NCI-H2171 treated with DMSO at 0.1 percent for 48 hours (cell line): ENCODE measurements at regions not wholly inside any gene's neighbourhood (a gene's known extent, or its start where the extent isn't known, plus 50 kb on each side); places are given as distances from the start of the nearest gene placed in this dataset.
"Not testable (repeated sequence)": the region's sequence is repeated elsewhere in the genome, so short reads cannot be mapped to it uniquely, and the experiment has no call there.

Experiments used
- DNase-seq: peaks from one replicate; lab custom pipeline; 2025; lab: John Stamatoyannopoulos, UW

DNA sequence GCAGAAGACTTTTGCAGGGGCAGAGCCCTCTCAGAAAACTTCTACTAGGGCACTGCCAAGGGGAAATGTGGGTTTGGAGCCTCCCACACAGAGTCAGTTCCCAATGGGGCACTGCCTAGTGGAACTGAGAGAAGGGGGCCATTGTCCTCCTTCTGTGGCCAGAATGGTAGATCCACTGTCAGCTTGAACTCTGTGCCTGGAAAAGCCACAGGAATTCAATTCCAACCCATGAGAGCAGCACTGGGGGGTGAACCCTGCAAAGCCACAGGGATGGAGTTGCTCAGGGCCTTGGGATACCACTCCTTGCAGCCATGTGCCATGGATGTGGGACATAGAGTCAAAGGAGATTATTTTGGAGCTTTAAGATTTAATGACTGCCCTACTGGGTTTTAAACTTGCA lies 262.2 kb upstream of the SEMA3C start:
- no peak for DNase-seq

DNA sequence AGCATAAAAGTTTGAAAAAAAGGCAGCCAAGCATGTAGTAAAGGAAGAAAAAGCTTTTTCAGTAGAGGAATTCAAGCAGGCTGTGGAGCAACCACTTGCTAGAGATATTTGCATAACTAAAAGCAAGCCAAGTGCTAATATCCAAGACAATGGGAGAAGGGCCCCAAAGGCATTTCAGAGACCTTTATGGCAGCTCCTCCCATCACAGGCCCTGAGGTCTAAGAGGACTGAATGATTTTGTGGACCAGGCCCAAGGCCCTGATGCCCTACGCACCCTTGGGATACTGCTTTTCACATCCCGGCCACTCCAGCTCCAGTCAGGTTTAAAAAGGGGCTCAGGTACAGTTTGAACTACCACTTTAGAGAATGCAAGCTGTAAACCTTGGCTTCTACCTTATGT lies 261.7 kb upstream of the SEMA3C start:
- no peak for DNase-seq

DNA sequence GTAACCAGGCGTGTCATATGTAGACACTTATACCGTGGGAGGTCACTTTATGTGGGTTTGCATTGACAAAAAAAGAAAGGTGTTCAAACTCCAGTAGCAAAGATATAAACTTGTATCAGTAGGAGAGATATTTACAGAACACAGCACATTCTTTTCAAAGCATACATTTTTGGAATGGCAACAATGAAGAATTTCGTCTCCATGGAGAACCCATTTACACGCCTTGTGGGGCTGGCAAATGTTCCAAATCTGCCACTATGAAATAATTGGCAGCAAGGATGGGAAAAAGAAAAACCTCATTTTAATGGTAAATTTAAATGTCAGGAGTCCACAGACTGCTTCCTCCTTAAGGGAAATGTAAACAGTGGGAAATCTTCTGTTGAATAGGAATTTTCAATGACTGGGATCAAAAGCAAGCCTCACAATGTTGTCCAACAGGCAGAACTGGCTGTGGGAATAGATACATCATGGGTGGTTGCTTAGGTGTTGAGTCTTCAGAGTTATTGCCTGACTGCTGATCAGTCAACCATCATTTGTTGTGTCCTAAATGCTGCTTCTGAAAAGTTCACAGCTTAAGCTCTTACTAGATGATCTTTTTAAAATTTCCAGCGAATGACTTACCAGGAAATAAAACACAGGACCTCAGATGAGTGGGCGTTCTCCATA lies 256.6 kb upstream of the SEMA3C start:
- no peak for DNase-seq

DNA sequence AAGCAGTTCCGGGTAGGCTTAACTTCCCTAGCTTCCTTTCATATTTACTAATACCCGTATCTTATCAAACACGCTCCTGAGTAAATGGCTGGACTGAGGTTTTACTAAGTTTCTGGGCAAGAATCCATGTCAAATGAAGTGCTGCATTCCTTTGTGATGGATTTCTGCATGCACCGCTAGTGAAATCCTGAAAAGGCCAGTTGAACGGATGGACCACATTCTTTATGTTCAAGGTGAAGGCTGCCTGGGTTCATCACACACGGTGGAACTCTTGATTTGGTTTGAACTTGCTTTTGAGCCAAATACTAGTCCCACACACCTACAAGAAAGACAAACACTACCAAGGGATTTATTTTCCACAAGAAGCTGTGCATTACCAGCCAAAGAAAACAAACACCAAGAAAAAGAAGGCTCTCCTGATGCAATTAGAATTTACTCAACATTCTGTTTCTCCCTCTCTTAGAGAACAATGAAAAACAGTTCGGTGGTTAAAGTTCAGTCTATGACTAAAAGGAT lies 255.0 kb upstream of the SEMA3C start:
- no peak for DNase-seq

DNA sequence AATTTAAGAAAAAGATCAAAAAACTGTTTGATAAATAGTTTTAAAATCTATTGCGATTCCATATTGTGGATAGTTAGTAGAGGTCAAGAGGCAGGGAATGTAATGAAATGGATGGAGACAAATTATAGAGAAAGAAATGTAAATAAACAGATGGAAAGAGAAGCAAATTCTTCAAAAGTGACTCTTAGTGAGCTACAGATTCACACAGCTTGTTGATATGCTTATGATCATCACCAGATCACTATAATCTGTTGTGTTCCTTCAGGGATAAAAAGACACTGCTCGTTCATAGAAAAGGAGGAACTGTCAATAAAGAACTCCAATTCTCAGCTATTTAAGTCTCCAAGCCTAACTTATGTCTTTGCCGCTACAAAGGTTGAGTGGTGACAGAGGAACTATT lies 251.4 kb upstream of the SEMA3C start:
- no peak for DNase-seq

DNA sequence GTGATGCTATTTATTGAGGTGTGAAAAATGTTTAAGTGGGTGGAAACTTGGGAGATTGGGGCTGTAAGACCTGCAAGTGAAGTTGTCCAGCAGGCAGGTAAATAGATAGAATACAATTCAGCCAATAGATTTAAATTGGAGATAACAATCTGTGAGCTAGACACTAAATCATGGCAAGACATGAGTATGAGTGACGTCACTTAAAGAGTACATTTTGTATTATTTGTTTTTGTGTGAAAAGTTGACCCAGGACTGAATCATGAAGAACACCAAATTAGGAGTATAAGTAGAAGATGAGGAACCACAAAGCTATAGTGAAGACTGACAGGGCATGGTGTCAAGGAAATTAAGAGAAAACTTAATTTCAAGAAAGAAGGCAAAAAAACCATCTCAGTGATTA lies 249.1 kb upstream of the SEMA3C start:
- no peak for DNase-seq

DNA sequence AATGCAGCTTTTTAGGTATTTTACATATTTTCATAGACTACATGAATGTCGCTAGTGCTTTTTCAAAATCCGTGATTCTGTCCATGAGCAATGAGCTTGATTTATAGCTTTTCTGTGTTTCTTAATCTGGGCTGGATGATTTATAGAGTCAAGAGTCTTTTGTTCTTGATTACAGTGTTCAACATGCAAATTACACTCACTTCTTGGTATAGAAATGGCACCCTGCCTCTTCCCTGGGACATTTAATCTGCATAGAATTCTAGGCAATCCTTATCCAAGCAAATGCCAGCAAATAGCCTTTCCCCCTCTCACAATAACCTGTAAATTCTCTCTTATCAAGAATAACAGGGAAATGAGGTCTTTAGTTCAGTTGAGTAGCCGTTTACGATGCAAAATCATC lies 246.2 kb upstream of the SEMA3C start:
- DNase-seq, result no peak

DNA sequence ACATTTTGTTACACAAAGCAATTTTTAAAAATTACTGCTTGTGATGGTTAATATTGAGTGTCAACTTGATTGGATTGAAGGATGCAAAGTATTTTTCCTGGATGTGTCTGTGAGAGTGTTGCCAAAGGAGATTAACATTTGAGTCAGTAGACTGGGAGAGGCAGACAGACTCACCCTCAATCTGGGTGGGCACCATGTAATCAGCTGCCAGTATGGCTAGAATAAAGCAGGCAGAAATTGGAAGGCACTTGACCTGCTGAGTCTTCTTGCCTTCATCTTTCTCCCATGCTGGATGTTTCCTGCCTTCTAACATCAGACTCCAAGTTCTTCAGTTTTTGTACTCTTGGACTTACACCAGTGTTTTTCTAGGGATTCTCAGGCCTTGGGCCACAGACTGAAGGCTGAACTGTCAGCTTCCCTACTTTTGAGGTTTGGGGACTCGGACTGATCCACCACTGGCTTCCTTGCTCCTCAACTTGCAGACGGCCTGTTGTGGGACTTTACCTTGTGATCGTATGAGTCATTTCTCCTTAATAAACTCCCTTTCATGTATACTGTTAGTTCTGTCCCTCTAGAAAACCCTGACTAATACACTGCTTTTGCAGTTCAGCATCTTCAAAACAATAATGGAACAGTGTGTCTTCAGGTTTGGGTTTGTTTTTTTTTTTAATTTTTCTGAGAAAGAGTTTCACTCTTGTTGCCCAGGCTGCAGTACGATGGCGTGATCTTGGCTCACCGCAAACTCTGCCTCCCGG lies 244.1 kb upstream of the SEMA3C start:
- no peak for DNase-seq

DNA sequence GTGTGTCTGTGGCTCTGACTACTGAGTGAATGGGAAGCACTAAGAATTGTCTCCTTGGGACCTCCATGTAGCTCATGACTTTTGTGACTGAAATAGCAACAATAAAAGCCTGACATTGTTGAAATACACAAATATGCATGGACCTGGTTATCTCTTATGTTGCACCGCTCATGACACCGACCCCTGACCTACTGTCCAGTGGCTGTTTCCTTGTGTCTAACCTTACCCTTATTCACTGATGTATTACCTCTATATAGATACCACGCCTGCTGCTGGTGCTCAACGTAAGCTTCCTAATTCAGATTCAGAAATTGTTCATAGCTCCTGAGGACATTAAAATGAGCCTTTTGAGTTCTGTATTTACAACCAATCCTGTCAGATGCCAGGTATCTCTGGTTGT lies 243.4 kb upstream of the SEMA3C start:
- DNase-seq, result no peak

DNA sequence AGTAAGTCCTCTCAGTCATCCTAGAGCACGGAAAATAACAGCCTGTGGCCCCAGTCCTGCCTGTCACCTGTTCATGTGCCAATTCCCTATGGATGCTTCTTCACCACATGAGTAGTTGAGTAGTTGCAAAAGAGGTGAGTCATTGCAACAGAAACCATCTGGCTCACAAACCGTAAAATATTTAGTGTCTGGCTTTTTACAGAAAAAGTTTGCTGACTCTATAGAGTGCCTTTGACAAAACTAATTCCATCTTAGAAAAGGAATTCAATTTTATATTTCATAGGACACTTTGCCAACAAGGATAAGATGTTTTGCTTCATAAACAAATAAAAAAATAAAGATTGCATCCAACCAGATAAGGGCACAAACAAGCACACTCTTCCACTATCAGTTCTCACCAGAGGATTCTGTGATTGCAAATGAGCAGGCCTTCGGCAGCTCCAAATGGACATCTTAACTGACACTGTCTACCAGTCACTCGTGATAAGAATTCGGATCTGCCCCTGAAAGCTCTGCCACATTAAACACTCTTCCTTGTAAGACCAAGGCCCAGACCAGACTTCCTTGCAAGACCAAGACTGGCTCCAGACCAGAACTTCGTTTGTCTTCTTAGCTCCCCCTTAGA lies 242.7 kb upstream of the SEMA3C start:
- peak; percentile 99 for DNase-seq

DNA sequence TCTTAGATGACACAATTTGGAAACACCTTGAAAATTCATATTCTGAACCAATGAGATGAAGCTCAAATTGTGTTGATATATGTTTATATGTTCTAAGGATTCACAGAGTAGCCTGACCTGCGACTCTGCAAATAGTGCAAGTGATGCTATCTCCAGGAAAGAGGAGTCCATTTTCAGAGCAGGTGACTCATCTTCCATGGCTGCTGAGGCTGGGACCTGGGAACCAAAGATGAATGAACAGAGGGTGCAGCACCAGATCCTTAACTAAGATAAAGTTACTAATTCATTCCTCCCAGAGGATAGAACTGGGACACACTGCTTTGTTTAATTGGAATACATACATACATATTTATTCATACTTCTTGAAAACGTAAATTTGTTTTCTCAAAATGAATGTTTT lies 240.6 kb upstream of the SEMA3C start:
- peak; percentile 38 for DNase-seq

DNA sequence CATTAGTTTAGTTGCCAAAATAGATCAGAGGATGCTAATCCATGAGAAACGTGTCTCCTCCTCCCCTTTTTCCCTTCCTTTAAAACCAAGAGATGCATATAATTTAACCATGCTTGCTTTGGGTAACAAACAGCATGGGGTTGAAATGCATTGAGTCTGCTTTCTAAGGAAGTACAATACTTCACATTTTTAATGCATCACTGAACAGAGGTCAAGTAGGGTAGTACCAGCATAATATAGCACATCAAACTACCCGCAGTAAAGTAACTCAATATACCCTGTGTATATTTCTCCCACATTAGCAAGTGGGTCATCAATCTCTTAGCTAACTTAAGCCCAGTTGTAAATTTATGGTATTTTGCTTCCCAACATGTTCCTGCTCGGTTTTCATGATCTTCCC lies 239.3 kb upstream of the SEMA3C start:
- peak; percentile 78 for DNase-seq

DNA sequence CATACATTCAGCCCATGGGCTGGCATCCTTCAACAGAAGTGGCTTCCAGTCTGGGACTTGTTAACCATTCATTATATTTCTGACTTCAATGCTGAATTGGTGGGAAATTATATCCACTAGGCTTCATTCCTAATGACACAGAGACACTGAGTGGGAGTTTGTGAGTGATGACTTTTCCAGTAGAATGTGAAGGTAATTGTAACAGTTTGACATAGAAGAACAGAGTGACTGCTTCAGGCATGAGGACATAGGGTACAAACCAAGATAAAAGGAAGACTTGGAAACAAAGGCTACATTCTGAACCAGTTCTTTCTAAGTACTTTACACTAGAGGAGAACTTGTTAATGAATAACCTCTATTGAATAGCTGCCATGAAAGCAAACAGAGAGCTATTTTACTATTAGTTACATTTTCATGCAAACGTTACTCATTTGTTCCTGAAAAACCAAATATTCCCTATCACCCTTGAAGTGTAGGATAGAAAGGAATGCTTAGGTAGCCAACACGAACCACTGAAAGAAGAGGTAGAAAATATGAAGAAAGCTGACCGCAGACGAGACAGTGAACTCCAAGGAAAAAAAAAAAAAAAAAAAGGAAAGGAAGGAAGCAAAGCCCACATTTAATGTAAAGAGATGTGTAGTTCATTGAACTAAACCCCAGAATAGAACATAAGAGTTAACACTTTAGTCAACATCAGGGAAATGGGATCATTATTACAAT lies 237.0 kb upstream of the SEMA3C start:
- no peak for DNase-seq

DNA sequence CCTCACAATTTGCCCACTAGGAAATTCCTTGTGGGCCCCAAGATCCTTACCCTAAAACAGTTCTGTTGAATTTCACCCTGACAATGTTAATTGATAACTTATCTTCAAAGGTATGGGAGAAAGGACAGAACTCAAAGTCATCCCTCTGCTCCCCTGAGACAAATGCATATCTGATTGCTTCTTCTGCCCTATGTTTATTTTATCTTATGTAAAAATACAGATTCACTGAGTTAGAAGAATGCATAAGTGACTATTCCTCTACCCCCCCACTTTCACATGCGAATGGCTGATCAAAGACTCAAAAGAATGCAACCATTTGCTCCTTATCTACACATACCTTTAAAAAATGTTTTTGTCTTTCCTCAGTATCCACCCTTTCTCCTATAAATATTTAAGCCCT lies 235.7 kb upstream of the SEMA3C start:
- DNase-seq, result no peak

DNA sequence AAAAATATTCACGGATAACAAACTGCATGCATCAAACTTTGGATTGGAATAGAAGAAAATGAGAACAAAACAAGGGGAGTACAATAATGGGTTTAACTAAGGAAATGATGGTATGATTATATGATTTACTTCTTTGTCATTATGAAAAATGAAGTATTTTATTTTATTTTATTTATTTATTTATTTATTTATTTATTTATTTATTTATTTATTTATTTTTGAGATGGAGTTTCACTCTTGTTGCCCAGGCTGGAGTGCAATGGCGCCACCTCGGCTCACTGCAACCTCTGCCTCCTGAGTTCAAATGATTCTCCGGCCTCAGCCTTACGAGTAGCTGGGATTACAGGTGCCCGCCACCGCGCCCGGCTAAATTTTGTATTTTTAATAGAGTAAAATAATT lies 234.1 kb upstream of the SEMA3C start:
- DNase-seq, result not testable (repeated sequence)

DNA sequence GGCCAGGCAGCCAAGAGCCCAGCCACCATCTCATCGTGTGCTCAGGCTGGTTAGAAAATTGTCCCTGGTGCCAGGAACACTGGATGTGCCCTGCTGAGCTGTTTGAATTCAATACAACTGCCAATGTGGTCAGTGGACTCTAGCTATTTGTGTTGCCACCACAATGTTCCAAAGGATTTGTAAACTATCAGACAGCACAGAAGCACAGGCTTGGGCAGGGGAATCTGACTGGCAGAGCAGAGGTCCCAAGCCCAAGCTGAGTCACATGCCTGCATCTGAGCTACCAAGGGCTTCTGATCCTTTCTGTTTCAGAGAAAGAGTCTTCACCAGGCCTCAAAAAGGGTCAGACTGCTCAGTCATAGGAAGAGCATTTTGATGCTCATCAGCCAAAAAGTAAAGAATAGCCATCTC lies 232.1 kb upstream of the SEMA3C start:
- no peak for DNase-seq

DNA sequence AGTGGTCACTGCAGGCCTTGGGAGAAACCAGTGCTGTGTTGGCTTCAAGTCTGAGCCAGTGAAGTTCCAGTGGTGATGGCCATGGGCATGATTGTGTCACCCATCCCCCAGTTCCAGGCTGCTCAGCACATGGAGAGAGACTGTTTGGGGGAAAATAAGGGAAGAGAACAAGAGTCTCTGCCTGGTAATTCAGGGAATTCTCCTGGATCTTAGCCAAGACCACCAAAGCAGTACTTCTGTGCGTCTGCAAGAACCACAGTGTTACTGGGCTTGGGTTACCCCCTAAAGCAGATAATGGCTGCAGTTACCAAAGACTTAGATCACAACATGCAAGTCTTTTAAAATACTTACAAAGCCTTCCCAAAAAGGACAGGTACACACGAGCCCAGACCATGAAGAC lies 225.0 kb upstream of the SEMA3C start:
- DNase-seq, result no peak

DNA sequence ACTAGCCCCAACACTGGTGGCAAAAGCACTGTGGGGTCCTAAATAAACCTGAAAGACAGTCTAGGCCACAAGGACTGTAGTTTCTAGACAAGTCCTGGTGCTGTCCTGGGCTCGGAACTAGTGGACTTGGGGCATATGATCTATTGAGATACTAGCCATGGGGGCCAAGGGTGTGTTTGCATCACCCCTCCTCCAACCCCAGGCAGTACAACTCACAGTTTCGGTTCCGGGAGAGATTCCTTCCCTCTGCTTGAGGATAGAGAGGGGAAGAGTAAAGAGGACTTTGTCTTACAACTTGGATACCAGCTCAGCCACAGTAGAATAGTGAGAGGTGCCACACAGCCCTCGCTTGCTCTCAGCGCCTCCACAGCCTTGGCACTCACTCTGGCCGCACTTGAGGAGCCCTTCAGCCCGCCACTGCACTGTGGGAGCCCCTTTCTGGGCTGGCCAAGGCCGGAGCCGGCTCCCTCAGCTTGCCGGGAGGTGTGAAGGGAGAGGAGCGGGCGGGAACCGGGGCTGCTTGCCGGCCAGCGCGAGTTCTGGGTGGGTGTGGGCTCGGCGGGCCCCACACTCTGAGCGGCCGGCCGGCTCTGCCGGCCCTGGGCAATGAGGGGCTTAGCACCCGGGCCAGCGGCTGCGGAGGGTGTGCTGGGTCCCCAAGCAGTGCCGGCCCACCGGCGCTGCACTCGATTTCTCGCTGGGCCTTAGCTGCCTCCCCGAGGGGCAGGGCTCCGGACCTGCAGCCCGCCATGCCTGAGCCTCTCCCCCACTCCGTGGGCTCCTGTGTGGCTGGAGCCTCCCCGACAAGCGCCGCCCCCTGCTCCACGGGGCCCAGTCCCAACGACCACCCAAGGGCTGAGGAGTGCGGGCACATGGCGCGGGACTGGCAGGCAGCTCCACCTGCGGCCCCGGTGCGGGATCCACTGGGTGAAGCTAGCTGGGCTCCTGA lies 222.7 kb upstream of the SEMA3C start:
- not testable (repeated sequence) for DNase-seq

DNA sequence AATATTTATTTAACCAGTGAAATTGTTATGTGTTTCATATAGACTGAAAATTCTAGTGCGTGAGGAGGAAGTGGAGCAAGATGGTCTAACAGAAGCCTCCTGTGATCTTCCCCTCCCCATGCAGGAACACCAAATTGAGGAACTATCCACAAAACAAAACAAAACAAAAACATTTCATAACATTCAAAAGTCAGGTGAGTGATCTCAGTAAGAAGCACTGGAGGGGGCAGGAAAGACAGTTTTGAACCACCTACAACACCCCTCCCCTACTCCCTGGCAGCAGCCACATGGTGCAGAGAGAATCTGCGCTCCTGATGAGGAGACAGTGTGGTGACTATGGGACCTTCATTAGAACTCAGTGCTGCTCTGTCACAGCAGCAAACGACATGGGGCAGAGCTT lies 221.9 kb upstream of the SEMA3C start:
- no peak for DNase-seq

DNA sequence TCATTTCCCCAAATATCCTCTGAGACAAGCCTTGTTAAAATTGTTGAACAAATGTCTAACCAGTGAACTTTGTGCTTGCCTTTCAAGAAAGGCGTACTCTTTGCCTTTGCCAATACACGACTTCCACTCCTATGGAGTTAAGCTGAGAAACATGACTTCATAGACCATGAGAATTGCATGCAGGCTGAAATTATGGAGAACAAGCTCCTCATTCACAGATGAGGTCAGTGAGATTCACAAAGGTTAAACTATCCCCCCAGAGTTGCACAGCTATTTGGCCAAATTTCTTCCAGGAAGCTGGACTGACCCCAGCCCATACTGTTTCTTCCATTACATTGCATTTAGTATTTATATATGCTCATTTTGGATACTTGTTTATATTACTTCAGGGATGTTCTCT lies 221.4 kb upstream of the SEMA3C start:
- DNase-seq, result no peak

DNA sequence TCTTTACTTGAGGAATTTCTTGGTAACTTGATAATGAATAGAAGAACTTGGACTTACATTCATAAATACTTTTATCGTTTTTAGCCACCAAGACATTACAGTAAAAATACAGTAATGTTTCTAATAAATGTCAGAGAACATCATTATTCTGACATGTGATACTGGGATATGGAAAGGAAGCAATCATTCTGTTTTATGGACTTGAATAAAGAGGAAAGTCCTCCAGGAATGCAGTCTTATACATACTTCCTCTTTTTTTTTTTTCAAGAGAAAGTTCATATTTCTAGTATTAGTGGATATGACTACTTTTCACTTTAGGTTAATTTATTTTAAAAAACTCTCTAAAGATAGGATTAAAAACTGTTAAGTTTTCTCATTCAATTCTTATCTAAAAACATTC lies 220.0 kb upstream of the SEMA3C start:
- no peak for DNase-seq
